ENCODE measurements at regions not wholly inside any gene's neighbourhood (a gene's known extent, or its start where the extent isn't known, plus 50 kb on each side); places are given as distances from the start of the nearest gene placed in this dataset.

GRCh38 chr14:71395636-71396035, 488.4 kb downstream of the PCNX1 start (continued):
- TF ChIP-seq ZNF512 (CRISPR knock-in tag; IDR thresholded peaks at IDR 0.05; ENCODE audit: borderline replicate concordance) (no peak), NR2C2 (CRISPR knock-in tag; IDR thresholded peaks at IDR 0.05) (no peak), TP53 (CRISPR knock-in tag; IDR thresholded peaks at IDR 0.05) (no peak), ATF3 (CRISPR knock-in tag; conservative IDR thresholded peaks at IDR 0.05) (no peak), RELA (CRISPR knock-in tag; IDR thresholded peaks at IDR 0.05; ENCODE audit: borderline replicate concordance) (no peak), ATF1 (CRISPR knock-in tag; IDR thresholded peaks at IDR 0.05) (no peak), ZBTB21 (CRISPR knock-in tag; IDR thresholded peaks at IDR 0.05; ENCODE audit: borderline replicate concordance) (no peak)

GRCh38 chr14:71396050-71396677, 488.9 kb downstream of the PCNX1 start:
- ATAC-seq, result no peak
- ChIA-PET CTCF (no interaction called here), POLR2A (no interaction called here)
- no peak overlapping the region for H3K27ac Mint-ChIP-seq
- DNase-seq (ENCODE audit: low spot score), result no peak
- H3K27me3 Mint-ChIP-seq (ENCODE audit: low read depth), result no peaks in the 10 kb centered on the region
- no peak overlapping the region for H3K4me3 Mint-ChIP-seq
- H3K4me1 Mint-ChIP-seq, result peaks cover 25% of the 10 kb centered on the region
- H3K36me3 Mint-ChIP-seq, result no peaks in the 10 kb centered on the region
- no peaks in the 10 kb centered on the region for H3K9me3 Mint-ChIP-seq
- TF ChIP-seq NR1H2 (CRISPR knock-in tag; IDR thresholded peaks at IDR 0.05) (no peak), ZNF263 (CRISPR knock-in tag; IDR thresholded peaks at IDR 0.05; ENCODE audit: low read depth) (no peak), ZSCAN18 (CRISPR knock-in tag; IDR thresholded peaks at IDR 0.05) (no peak), SMAD3 (CRISPR knock-in tag; IDR thresholded peaks at IDR 0.05; ENCODE audit: borderline replicate concordance) (no peak), ZNF232 (CRISPR knock-in tag; IDR thresholded peaks at IDR 0.05) (no peak), HMGXB4 (CRISPR knock-in tag; IDR thresholded peaks at IDR 0.05) (no peak), ARID4B (CRISPR knock-in tag; IDR thresholded peaks at IDR 0.05; ENCODE audit: borderline replicate concordance) (no peak), FOXK1 (CRISPR knock-in tag; IDR thresholded peaks at IDR 0.05) (no peak), GTF2I (CRISPR knock-in tag; conservative IDR thresholded peaks at IDR 0.05) (no peak), GRHL2 (CRISPR knock-in tag; IDR thresholded peaks at IDR 0.05; ENCODE audit: insufficient replicate concordance, severe bottlenecking) (no peak), IRF2 (CRISPR knock-in tag; IDR thresholded peaks at IDR 0.05; ENCODE audit: borderline replicate concordance, low read depth) (no peak), ZNF512 (CRISPR knock-in tag; IDR thresholded peaks at IDR 0.05; ENCODE audit: borderline replicate concordance) (no peak), ZMAT4 (CRISPR knock-in tag; IDR thresholded peaks at IDR 0.05) (no peak), E2F4 (CRISPR knock-in tag; IDR thresholded peaks at IDR 0.05; ENCODE audit: borderline replicate concordance, low read depth) (no peak), PREB (CRISPR knock-in tag; IDR thresholded peaks at IDR 0.05; ENCODE audit: borderline replicate concordance) (no peak)

Data from WTC11 (cell line).